ENCODE measurements at regions not wholly inside any gene's neighbourhood (a gene's known extent, or its start where the extent isn't known, plus 50 kb on each side); places are given as distances from the start of the nearest gene placed in this dataset.
"Not testable (repeated sequence)": the region's sequence is repeated elsewhere in the genome, so short reads cannot be mapped to it uniquely, and the experiment has no call there.

- Mint-ChIP-seq H3K36me3 (no peaks in the 10 kb centered on the region), H3K4me3 (no peak overlapping the region), H3K27me3 (no peaks in the 10 kb centered on the region), H3K27ac (no peak overlapping the region), H3K4me1 (no peaks in the 10 kb centered on the region), H3K9me3 (peaks cover 4 to 10% of the 10 kb centered on the region in 2 donors)
- ATAC-seq (replicated peaks) (no peak), DNase-seq (no peak)
Observed at GRCh38 chr4:104625706-104626105, 131.0 kb upstream of the CXXC4 start.

- Mint-ChIP-seq H3K4me3 (no peak overlapping the region), H3K4me1 (no peaks in the 10 kb centered on the region), H3K27ac (no peak overlapping the region), H3K27me3 (no peaks in the 10 kb centered on the region), H3K36me3 (no peaks in the 10 kb centered on the region), H3K9me3 (peaks cover 2 to 4% of the 10 kb centered on the region in 2 donors)
- ATAC-seq (replicated peaks) (no peak), DNase-seq (no peak)
Observed at GRCh38 chr4:104629601-104630000, 134.9 kb upstream of the CXXC4 start.

GRCh38 chr4:104630272-104630671, 135.6 kb upstream of the CXXC4 start:
- Mint-ChIP-seq H3K27me3 (no peaks in the 10 kb centered on the region), H3K4me3 (no peak overlapping the region), H3K27ac (no peak overlapping the region), H3K9me3 (peaks cover 0 to 4% of the 10 kb centered on the region in 2 donors), H3K36me3 (no peaks in the 10 kb centered on the region), H3K4me1 (no peaks in the 10 kb centered on the region)
- no peak for DNase-seq
- ATAC-seq (replicated peaks) = no peak

GRCh38 chr4:104631000-104631399, 136.3 kb upstream of the CXXC4 start:
- Mint-ChIP-seq H3K27ac (no peak overlapping the region), H3K4me1 (no peaks in the 10 kb centered on the region), H3K27me3 (no peaks in the 10 kb centered on the region), H3K4me3 (no peak overlapping the region), H3K36me3 (no peaks in the 10 kb centered on the region), H3K9me3 (peaks cover 0 to 4% of the 10 kb centered on the region in 2 donors)
- no peak for ATAC-seq (replicated peaks)
- no peak for DNase-seq

GRCh38 chr4:104641418-104641817, 146.7 kb upstream of the CXXC4 start:
- Mint-ChIP-seq H3K9me3 (no peaks in the 10 kb centered on the region), H3K27me3 (peaks cover 0 to 5% of the 10 kb centered on the region in 2 donors), H3K27ac (no peak overlapping the region), H3K4me3 (no peak overlapping the region), H3K36me3 (no peaks in the 10 kb centered on the region), H3K4me1 (no peaks in the 10 kb centered on the region)
- no peak for ATAC-seq (replicated peaks)
- DNase-seq = no peak

GRCh38 chr4:104642521-104642920, 147.8 kb upstream of the CXXC4 start:
- Mint-ChIP-seq H3K27me3 (peaks cover 0 to 5% of the 10 kb centered on the region in 2 donors), H3K27ac (no peak overlapping the region), H3K4me1 (no peaks in the 10 kb centered on the region), H3K4me3 (no peak overlapping the region), H3K36me3 (no peaks in the 10 kb centered on the region), H3K9me3 (no peaks in the 10 kb centered on the region)
- DNase-seq = no peak
- ATAC-seq (replicated peaks) = no peak

GRCh38 chr4:104643805-104644204, 149.1 kb upstream of the CXXC4 start:
- Mint-ChIP-seq H3K4me3 (no peak overlapping the region), H3K27ac (no peak overlapping the region), H3K36me3 (no peaks in the 10 kb centered on the region), H3K9me3 (no peaks in the 10 kb centered on the region), H3K27me3 (peaks cover 0 to 5% of the 10 kb centered on the region in 2 donors), H3K4me1 (no peaks in the 10 kb centered on the region)
- no peak for DNase-seq
- no peak for ATAC-seq (replicated peaks)

- DNase-seq (no peak), ATAC-seq (replicated peaks) (no peak)
- H3K27me3 Mint-ChIP-seq = no peaks in the 10 kb centered on the region
- H3K4me3 Mint-ChIP-seq = no peak overlapping the region
- peaks cover 0 to 1% of the 10 kb centered on the region in 2 donors for H3K9me3 Mint-ChIP-seq
- no peak overlapping the region for H3K27ac Mint-ChIP-seq
- no peaks in the 10 kb centered on the region for H3K4me1 Mint-ChIP-seq
- H3K36me3 Mint-ChIP-seq = no peaks in the 10 kb centered on the region
Observed at GRCh38 chr4:104649631-104650030, 154.9 kb upstream of the CXXC4 start.

GRCh38 chr4:104662269-104662668, 167.6 kb upstream of the CXXC4 start:
- H3K27ac Mint-ChIP-seq; H3K9me3 Mint-ChIP-seq; H3K4me1 Mint-ChIP-seq; H3K36me3 Mint-ChIP-seq; ATAC-seq (replicated peaks); H3K4me3 Mint-ChIP-seq; DNase-seq; H3K27me3 Mint-ChIP-seq: not testable (repeated sequence)

- H3K27me3 Mint-ChIP-seq = no peaks in the 10 kb centered on the region
- H3K4me1 Mint-ChIP-seq = no peaks in the 10 kb centered on the region
- ATAC-seq (replicated peaks) = no peak
- no peak for DNase-seq
- H3K36me3 Mint-ChIP-seq = peaks cover 0 to 1% of the 10 kb centered on the region in 2 donors
- peaks cover 2 to 5% of the 10 kb centered on the region in 2 donors for H3K9me3 Mint-ChIP-seq
- H3K27ac Mint-ChIP-seq = no peak overlapping the region
- no peak overlapping the region for H3K4me3 Mint-ChIP-seq
Observed at GRCh38 chr4:104677116-104677515, 182.4 kb upstream of the CXXC4 start.

GRCh38 chr4:104682311-104682710, 187.6 kb upstream of the CXXC4 start:
- H3K9me3 Mint-ChIP-seq = peaks cover 3 to 5% of the 10 kb centered on the region in 2 donors
- H3K36me3 Mint-ChIP-seq = peaks cover 0 to 1% of the 10 kb centered on the region in 2 donors
- no peak overlapping the region for H3K4me3 Mint-ChIP-seq

GRCh38 chr4:104693601-104694201, 199.0 kb upstream of the CXXC4 start:
- Mint-ChIP-seq H3K27me3 (no peaks in the 10 kb centered on the region), H3K9me3 (no peaks in the 10 kb centered on the region), H3K27ac (no peak overlapping the region), H3K4me1 (no peaks in the 10 kb centered on the region), H3K36me3 (no peaks in the 10 kb centered on the region), H3K4me3 (no peak overlapping the region)
- DNase-seq (no peak), ATAC-seq (replicated peaks) (no peak)

More at GRCh38 chr4:104682311-104682710, 187.6 kb upstream of the CXXC4 start:
- H3K27ac Mint-ChIP-seq = no peak overlapping the region
- no peaks in the 10 kb centered on the region for H3K4me1 Mint-ChIP-seq
- no peak for DNase-seq
- no peak for ATAC-seq (replicated peaks)
- H3K27me3 Mint-ChIP-seq = no peaks in the 10 kb centered on the region

- Mint-ChIP-seq H3K27ac (no peak overlapping the region), H3K9me3 (no peaks in the 10 kb centered on the region), H3K4me3 (no peak overlapping the region), H3K4me1 (peaks cover 2 to 10% of the 10 kb centered on the region in 2 donors), H3K36me3 (no peaks in the 10 kb centered on the region), H3K27me3 (no peaks in the 10 kb centered on the region)
- no peak for DNase-seq
- no peak for ATAC-seq (replicated peaks)
Observed at GRCh38 chr4:104716584-104716983, 221.9 kb upstream of the CXXC4 start.

- DNase-seq (no peak), ATAC-seq (replicated peaks) (peak; percentile 64 to 89)
- Mint-ChIP-seq H3K4me3 (peak overlapping the region in 1 of 2 donors; percentile 39), H3K4me1 (peaks cover 2 to 10% of the 10 kb centered on the region in 2 donors), H3K9me3 (no peaks in the 10 kb centered on the region), H3K27ac (no peak overlapping the region), H3K27me3 (no peaks in the 10 kb centered on the region), H3K36me3 (no peaks in the 10 kb centered on the region)
Observed at GRCh38 chr4:104719539-104720230, 225.0 kb upstream of the CXXC4 start.

GRCh38 chr4:104722467-104722866, 227.8 kb upstream of the CXXC4 start:
- Mint-ChIP-seq H3K4me3 (no peak overlapping the region), H3K27ac (no peak overlapping the region), H3K4me1 (peaks cover 2 to 10% of the 10 kb centered on the region in 2 donors), H3K27me3 (no peaks in the 10 kb centered on the region), H3K36me3 (no peaks in the 10 kb centered on the region), H3K9me3 (no peaks in the 10 kb centered on the region)
- ATAC-seq (replicated peaks) (no peak), DNase-seq (no peak)
